Gastrocnemius medialis (tissue), 4 donors: ENCODE measurements at regions not wholly inside any gene's neighbourhood (a gene's known extent, or its start where the extent isn't known, plus 50 kb on each side); places are given as distances from the start of the nearest gene placed in this dataset.

ENCODE experiments used
- POLR2A ChIP-seq, 2 donors: fragments of 450-650 bp; IDR thresholded peaks; one replicate each; pipeline ENCODE4 v1.6.1; 2017; ENCODE audit warnings: antibody characterized with exemption in 2 of 2, mild to moderate bottlenecking in 2 of 2, moderate library complexity in 2 of 2
- TF ChIP-seq, protein P1 (sequence below), 5 experiments: fragments of 450-650 bp in 3 of 5; fragments of 200-600 bp in 2 of 5; sonication (generic) in 2 of 5; IDR thresholded peaks in 4 of 5; conservative IDR thresholded peaks in 1 of 5; 1 replicate in 4 of 5; 2 replicates in 1 of 5; pipeline ENCODE4 v1.5.1; 2016 to 2019; ENCODE audit warnings: antibody characterized with exemption in 5 of 5, mild to moderate bottlenecking in 3 of 5, moderate library complexity in 3 of 5

DNA sequence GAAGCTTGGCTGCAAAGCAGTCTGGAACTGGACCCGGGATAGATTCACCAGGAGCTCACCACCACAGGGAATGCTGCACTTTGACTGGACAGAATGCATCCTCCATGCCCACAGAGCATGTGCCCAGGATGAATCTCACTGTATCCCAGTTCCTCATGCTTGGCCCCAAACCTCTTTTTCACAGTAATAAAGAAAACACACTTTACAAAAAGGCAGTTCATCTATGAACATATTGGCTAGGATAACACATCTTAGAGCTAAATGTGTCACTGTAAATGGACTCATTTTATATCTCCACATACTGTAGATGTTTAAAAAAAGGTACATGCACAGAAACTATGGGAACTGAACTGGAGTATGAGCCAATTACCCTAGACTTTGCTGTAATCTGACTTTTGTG is 266.9 kb downstream of the TOX3 start:
- TF ChIP-seq POLR2A (IDR thresholded peaks at IDR 0.05) = no peak
- TF ChIP-seq, protein P1, sequence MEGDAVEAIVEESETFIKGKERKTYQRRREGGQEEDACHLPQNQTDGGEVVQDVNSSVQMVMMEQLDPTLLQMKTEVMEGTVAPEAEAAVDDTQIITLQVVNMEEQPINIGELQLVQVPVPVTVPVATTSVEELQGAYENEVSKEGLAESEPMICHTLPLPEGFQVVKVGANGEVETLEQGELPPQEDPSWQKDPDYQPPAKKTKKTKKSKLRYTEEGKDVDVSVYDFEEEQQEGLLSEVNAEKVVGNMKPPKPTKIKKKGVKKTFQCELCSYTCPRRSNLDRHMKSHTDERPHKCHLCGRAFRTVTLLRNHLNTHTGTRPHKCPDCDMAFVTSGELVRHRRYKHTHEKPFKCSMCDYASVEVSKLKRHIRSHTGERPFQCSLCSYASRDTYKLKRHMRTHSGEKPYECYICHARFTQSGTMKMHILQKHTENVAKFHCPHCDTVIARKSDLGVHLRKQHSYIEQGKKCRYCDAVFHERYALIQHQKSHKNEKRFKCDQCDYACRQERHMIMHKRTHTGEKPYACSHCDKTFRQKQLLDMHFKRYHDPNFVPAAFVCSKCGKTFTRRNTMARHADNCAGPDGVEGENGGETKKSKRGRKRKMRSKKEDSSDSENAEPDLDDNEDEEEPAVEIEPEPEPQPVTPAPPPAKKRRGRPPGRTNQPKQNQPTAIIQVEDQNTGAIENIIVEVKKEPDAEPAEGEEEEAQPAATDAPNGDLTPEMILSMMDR (IDR thresholded peaks at IDR 0.05 in 4 of 5, conservative IDR thresholded peaks at IDR 0.05 in 1 of 5) = no peak
